Calu3 (cell line): ENCODE measurements at regions not wholly inside any gene's neighbourhood (a gene's known extent, or its start where the extent isn't known, plus 50 kb on each side); places are given as distances from the start of the nearest gene placed in this dataset.

Experiments
- BruUV-seq: library from RNA; stranded (reverse); fragments of 400-500 nt; replicated peaks from 2 replicates; lab custom pipeline; 2021; lab: Mats Ljungman, UMichigan
- CTCF ChIA-PET: fragments of 300-600 bp; sonication (Branson Sonifier 250); formaldehyde crosslinking; loops from one replicate; lab custom pipeline; 2022; ENCODE audit warnings: antibody characterized with exemption; lab: Charles Lee
- DNase-seq: peaks from one replicate; pipeline ENCODE4 v3.0.0; 2022
- H3K27ac Mint-ChIP-seq: one replicate; pipeline ENCODE4 v1.8.0; 2022; ENCODE audit warnings: mixed read lengths; ENCODE audit not compliant: unreplicated experiment
- H3K27me3 Mint-ChIP-seq: one replicate; pipeline ENCODE4 v1.8.0; 2022; ENCODE audit warnings: mixed read lengths; ENCODE audit not compliant: unreplicated experiment
- H3K36me3 Mint-ChIP-seq: one replicate; pipeline ENCODE4 v1.8.0; 2022; ENCODE audit warnings: mild to moderate bottlenecking, moderate library complexity, mixed read lengths; ENCODE audit not compliant: insufficient read depth, unreplicated experiment
- H3K4me1 Mint-ChIP-seq: one replicate; pipeline ENCODE4 v1.8.0; 2022; ENCODE audit warnings: mild to moderate bottlenecking, low read depth, mixed read lengths; ENCODE audit not compliant: unreplicated experiment
- H3K4me3 Mint-ChIP-seq: one replicate; pipeline ENCODE4 v1.8.0; 2022; ENCODE audit warnings: mild to moderate bottlenecking, low read depth, moderate library complexity, mixed read lengths; ENCODE audit not compliant: unreplicated experiment
- H3K9me3 Mint-ChIP-seq: one replicate; pipeline ENCODE4 v1.8.0; 2022; ENCODE audit warnings: low read depth, mixed read lengths; ENCODE audit not compliant: unreplicated experiment
- intact Hi-C: fragments of 100-400 bp; cut with micrococcal nuclease; formaldehyde crosslinking; loops from one replicate; pipeline ENCODE4 v1.10.0; 2022; ENCODE audit not compliant: unreplicated experiment
- TF ChIP-seq, protein P1 (sequence below): fragments of 200-600 bp; IDR thresholded peaks from one replicate; pipeline ENCODE4 v1.8.0; 2022; ENCODE audit warnings: antibody characterized with exemption; ENCODE audit not compliant: unreplicated experiment

DNA sequence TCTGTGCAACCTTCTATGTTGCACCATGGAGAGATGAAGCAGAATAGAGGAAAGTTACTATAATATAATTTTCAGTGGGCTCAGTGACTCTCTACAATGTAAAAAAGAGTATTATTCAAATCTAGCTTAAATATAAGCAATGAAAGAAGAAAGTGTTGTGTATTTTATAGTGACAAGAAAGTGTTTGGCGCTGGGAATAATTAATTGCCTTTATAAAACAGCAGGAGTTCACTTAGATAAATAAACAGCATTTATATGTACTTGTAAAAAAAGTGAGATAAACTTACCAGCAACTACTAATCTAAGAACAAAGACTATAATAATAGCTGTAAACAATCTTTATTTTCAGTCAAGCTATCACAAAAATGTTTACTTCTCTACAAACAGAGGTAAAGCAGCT is 488.9 kb upstream of the PCDH10 start:
- no TSS peak for BruUV-seq
- TF ChIP-seq, protein P1, sequence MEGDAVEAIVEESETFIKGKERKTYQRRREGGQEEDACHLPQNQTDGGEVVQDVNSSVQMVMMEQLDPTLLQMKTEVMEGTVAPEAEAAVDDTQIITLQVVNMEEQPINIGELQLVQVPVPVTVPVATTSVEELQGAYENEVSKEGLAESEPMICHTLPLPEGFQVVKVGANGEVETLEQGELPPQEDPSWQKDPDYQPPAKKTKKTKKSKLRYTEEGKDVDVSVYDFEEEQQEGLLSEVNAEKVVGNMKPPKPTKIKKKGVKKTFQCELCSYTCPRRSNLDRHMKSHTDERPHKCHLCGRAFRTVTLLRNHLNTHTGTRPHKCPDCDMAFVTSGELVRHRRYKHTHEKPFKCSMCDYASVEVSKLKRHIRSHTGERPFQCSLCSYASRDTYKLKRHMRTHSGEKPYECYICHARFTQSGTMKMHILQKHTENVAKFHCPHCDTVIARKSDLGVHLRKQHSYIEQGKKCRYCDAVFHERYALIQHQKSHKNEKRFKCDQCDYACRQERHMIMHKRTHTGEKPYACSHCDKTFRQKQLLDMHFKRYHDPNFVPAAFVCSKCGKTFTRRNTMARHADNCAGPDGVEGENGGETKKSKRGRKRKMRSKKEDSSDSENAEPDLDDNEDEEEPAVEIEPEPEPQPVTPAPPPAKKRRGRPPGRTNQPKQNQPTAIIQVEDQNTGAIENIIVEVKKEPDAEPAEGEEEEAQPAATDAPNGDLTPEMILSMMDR, result no peak
- no peaks in the 10 kb centered on the region for H3K36me3 Mint-ChIP-seq
- CTCF ChIA-PET, result no interaction called here
- H3K27me3 Mint-ChIP-seq, result no peaks in the 10 kb centered on the region
- intact Hi-C loops, result no loop called here
- H3K27ac Mint-ChIP-seq, result no peak overlapping the region
- no peak overlapping the region for H3K4me3 Mint-ChIP-seq
- no peaks in the 10 kb centered on the region for H3K9me3 Mint-ChIP-seq
- no peak for DNase-seq
- no peaks in the 10 kb centered on the region for H3K4me1 Mint-ChIP-seq

DNA sequence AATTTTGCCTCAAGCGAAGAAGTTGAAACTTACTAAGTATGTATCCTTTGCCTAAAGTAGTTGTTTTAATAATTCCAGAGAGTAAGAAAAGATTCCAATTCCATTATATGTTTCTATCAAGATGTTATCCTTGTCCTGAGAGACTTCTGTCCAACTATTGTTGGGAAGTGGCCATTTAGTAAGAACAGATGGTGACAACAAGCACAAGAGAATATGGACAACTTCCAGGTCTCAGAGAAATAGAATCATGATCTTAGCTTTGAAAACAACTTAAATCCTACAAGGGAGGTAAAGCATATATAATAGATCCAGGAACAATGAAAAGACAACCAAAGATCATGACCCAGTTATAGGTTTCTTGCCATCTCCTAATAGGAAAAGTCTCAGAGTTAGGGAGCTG is 486.6 kb upstream of the PCDH10 start:
- intact Hi-C loops, result no loop called here
- no TSS peak for BruUV-seq
- CTCF ChIA-PET, result no interaction called here
- Mint-ChIP-seq H3K4me3 (no peak overlapping the region), H3K9me3 (no peaks in the 10 kb centered on the region), H3K27me3 (no peaks in the 10 kb centered on the region), H3K27ac (no peak overlapping the region), H3K4me1 (no peaks in the 10 kb centered on the region), H3K36me3 (no peaks in the 10 kb centered on the region)
- TF ChIP-seq, protein P1, result no peak
- no peak for DNase-seq

GRCh38 chr4:132669786-132670185 is 479.3 kb upstream of the PCDH10 start:
- Mint-ChIP-seq H3K27ac (no peak overlapping the region), H3K4me3 (no peak overlapping the region), H3K27me3 (no peaks in the 10 kb centered on the region), H3K9me3 (no peaks in the 10 kb centered on the region), H3K4me1 (no peaks in the 10 kb centered on the region), H3K36me3 (no peaks in the 10 kb centered on the region)
- intact Hi-C loops, result no loop called here
- no TSS peak for BruUV-seq
- CTCF ChIA-PET, result interaction anchor here (0.6 kb wide), 2 partner anchors 238 to 1355 kb away, joined by 3 read pairs; no protein-coding TSS in a partner anchor
- no peak for DNase-seq
- TF ChIP-seq, protein P1, result no peak

GRCh38 chr4:132670557-132670956 is 478.5 kb upstream of the PCDH10 start:
- Mint-ChIP-seq H3K9me3 (no peaks in the 10 kb centered on the region), H3K27ac (no peak overlapping the region), H3K27me3 (no peaks in the 10 kb centered on the region), H3K4me1 (no peaks in the 10 kb centered on the region), H3K36me3 (no peaks in the 10 kb centered on the region), H3K4me3 (no peak overlapping the region)
- BruUV-seq, result no TSS peak
- TF ChIP-seq, protein P1, result no peak
- CTCF ChIA-PET, result interaction anchor here (0.6 kb wide), 1 partner anchor 1354 kb away, joined by 3 read pairs; no protein-coding TSS in a partner anchor
- intact Hi-C loops, result no loop called here
- DNase-seq, result no peak
